Activated naive CD4-positive, alpha-beta T cell treated with anti-CD3 and anti-CD28 coated beads, Interleukin-2, amount 50 U/mL, for 24 hours (primary cell): ENCODE measurements at regions not wholly inside any gene's neighbourhood (a gene's known extent, or its start where the extent isn't known, plus 50 kb on each side); places are given as distances from the start of the nearest gene placed in this dataset.

Experiments
- H3K27ac Mint-ChIP-seq: one replicate; pipeline ENCODE4 v1.8.0; 2021; ENCODE audit warnings: mild to moderate bottlenecking, mixed read lengths
- H3K27me3 Mint-ChIP-seq: one replicate; pipeline ENCODE4 v1.8.0; 2021; ENCODE audit warnings: mixed read lengths
- H3K36me3 Mint-ChIP-seq: one replicate; pipeline ENCODE4 v1.8.0; 2021; ENCODE audit warnings: mixed read lengths
- H3K4me1 Mint-ChIP-seq: one replicate; pipeline ENCODE4 v1.8.0; 2021; ENCODE audit warnings: mixed read lengths
- H3K4me3 Mint-ChIP-seq: one replicate; pipeline ENCODE4 v1.8.0; 2021; ENCODE audit warnings: mild to moderate bottlenecking, mixed read lengths
- H3K9me3 Mint-ChIP-seq: one replicate; pipeline ENCODE4 v1.8.0; 2021; ENCODE audit warnings: mixed read lengths

- Mint-ChIP-seq H3K9me3 (no peaks in the 10 kb centered on the region), H3K4me3 (no peak overlapping the region), H3K27ac (no peak overlapping the region), H3K27me3 (no peaks in the 10 kb centered on the region), H3K36me3 (no peaks in the 10 kb centered on the region), H3K4me1 (no peaks in the 10 kb centered on the region)
Observed at GRCh38 chr2:72014831-72015230, 132.8 kb downstream of the CYP26B1 start.

- no peak overlapping the region for H3K4me3 Mint-ChIP-seq
- H3K36me3 Mint-ChIP-seq: no peaks in the 10 kb centered on the region
- no peaks in the 10 kb centered on the region for H3K27me3 Mint-ChIP-seq
- H3K9me3 Mint-ChIP-seq: no peaks in the 10 kb centered on the region
- H3K27ac Mint-ChIP-seq: no peak overlapping the region
- H3K4me1 Mint-ChIP-seq: no peaks in the 10 kb centered on the region
Observed at GRCh38 chr2:72013726-72014125, 133.9 kb downstream of the CYP26B1 start.

GRCh38 chr2:72012886-72013574 is 134.6 kb downstream of the CYP26B1 start:
- H3K27ac Mint-ChIP-seq: no peak overlapping the region
- no peaks in the 10 kb centered on the region for H3K4me1 Mint-ChIP-seq
- H3K4me3 Mint-ChIP-seq: no peak overlapping the region
- H3K27me3 Mint-ChIP-seq: no peaks in the 10 kb centered on the region
- H3K9me3 Mint-ChIP-seq: no peaks in the 10 kb centered on the region
- H3K36me3 Mint-ChIP-seq: no peaks in the 10 kb centered on the region

- Mint-ChIP-seq H3K4me3 (no peak overlapping the region), H3K27ac (no peak overlapping the region), H3K9me3 (no peaks in the 10 kb centered on the region), H3K4me1 (no peaks in the 10 kb centered on the region), H3K27me3 (no peaks in the 10 kb centered on the region), H3K36me3 (no peaks in the 10 kb centered on the region)
Observed at GRCh38 chr2:72011791-72012190, 135.9 kb downstream of the CYP26B1 start.

GRCh38 chr2:72011370-72011689 is 136.3 kb downstream of the CYP26B1 start:
- Mint-ChIP-seq H3K4me3 (no peak overlapping the region), H3K9me3 (no peaks in the 10 kb centered on the region), H3K27ac (no peak overlapping the region), H3K27me3 (no peaks in the 10 kb centered on the region), H3K36me3 (no peaks in the 10 kb centered on the region), H3K4me1 (no peaks in the 10 kb centered on the region)

GRCh38 chr2:72010647-72011369 is 136.9 kb downstream of the CYP26B1 start:
- Mint-ChIP-seq H3K9me3 (no peaks in the 10 kb centered on the region), H3K4me1 (no peaks in the 10 kb centered on the region), H3K4me3 (no peak overlapping the region), H3K27me3 (no peaks in the 10 kb centered on the region), H3K36me3 (no peaks in the 10 kb centered on the region), H3K27ac (no peak overlapping the region)

GRCh38 chr2:72008608-72009007 is 139.1 kb downstream of the CYP26B1 start:
- Mint-ChIP-seq H3K9me3 (no peaks in the 10 kb centered on the region), H3K27ac (no peak overlapping the region), H3K4me1 (no peaks in the 10 kb centered on the region), H3K4me3 (no peak overlapping the region), H3K27me3 (no peaks in the 10 kb centered on the region), H3K36me3 (no peaks in the 10 kb centered on the region)

- Mint-ChIP-seq H3K4me1 (no peaks in the 10 kb centered on the region), H3K9me3 (no peaks in the 10 kb centered on the region), H3K36me3 (no peaks in the 10 kb centered on the region), H3K27me3 (peaks cover 3% of the 10 kb centered on the region), H3K4me3 (no peak overlapping the region), H3K27ac (no peak overlapping the region)
Observed at GRCh38 chr2:72007402-72007801, 140.3 kb downstream of the CYP26B1 start.

GRCh38 chr2:72006188-72006736 is 141.4 kb downstream of the CYP26B1 start:
- H3K4me1 Mint-ChIP-seq: no peaks in the 10 kb centered on the region
- H3K27me3 Mint-ChIP-seq: peaks cover 3% of the 10 kb centered on the region
- H3K4me3 Mint-ChIP-seq: no peak overlapping the region
- H3K36me3 Mint-ChIP-seq: no peaks in the 10 kb centered on the region
- no peak overlapping the region for H3K27ac Mint-ChIP-seq
- no peaks in the 10 kb centered on the region for H3K9me3 Mint-ChIP-seq

- H3K9me3 Mint-ChIP-seq: no peaks in the 10 kb centered on the region
Observed at GRCh38 chr2:72004976-72005375, 142.7 kb downstream of the CYP26B1 start.

GRCh38 chr2:72004201-72004915 is 143.3 kb downstream of the CYP26B1 start:
- Mint-ChIP-seq H3K4me1 (no peaks in the 10 kb centered on the region), H3K27ac (no peak overlapping the region), H3K27me3 (peaks cover 5% of the 10 kb centered on the region), H3K36me3 (no peaks in the 10 kb centered on the region), H3K4me3 (no peak overlapping the region), H3K9me3 (no peaks in the 10 kb centered on the region)

More at GRCh38 chr2:72004976-72005375, 142.7 kb downstream of the CYP26B1 start:
- Mint-ChIP-seq H3K4me1 (no peaks in the 10 kb centered on the region), H3K27me3 (peaks cover 3% of the 10 kb centered on the region), H3K27ac (no peak overlapping the region), H3K4me3 (no peak overlapping the region), H3K36me3 (no peaks in the 10 kb centered on the region)

GRCh38 chr2:72003796-72004195 is 143.9 kb downstream of the CYP26B1 start:
- Mint-ChIP-seq H3K9me3 (no peaks in the 10 kb centered on the region), H3K27me3 (peaks cover 5% of the 10 kb centered on the region), H3K4me3 (no peak overlapping the region), H3K4me1 (no peaks in the 10 kb centered on the region), H3K27ac (no peak overlapping the region), H3K36me3 (no peaks in the 10 kb centered on the region)

GRCh38 chr2:72003124-72003523 is 144.5 kb downstream of the CYP26B1 start:
- Mint-ChIP-seq H3K27ac (no peak overlapping the region), H3K4me1 (no peaks in the 10 kb centered on the region), H3K4me3 (no peak overlapping the region), H3K36me3 (no peaks in the 10 kb centered on the region), H3K9me3 (no peaks in the 10 kb centered on the region), H3K27me3 (peaks cover 5% of the 10 kb centered on the region)

- H3K4me1 Mint-ChIP-seq: no peaks in the 10 kb centered on the region
- no peaks in the 10 kb centered on the region for H3K9me3 Mint-ChIP-seq
- no peaks in the 10 kb centered on the region for H3K36me3 Mint-ChIP-seq
- H3K27ac Mint-ChIP-seq: no peak overlapping the region
- H3K4me3 Mint-ChIP-seq: no peak overlapping the region
- H3K27me3 Mint-ChIP-seq: peaks cover 5% of the 10 kb centered on the region
Observed at GRCh38 chr2:72001937-72002690, 145.5 kb downstream of the CYP26B1 start.

GRCh38 chr2:72000110-72000509 is 147.6 kb downstream of the CYP26B1 start:
- Mint-ChIP-seq H3K27ac (no peak overlapping the region), H3K27me3 (peaks cover 6% of the 10 kb centered on the region), H3K4me3 (no peak overlapping the region), H3K36me3 (no peaks in the 10 kb centered on the region), H3K4me1 (no peaks in the 10 kb centered on the region), H3K9me3 (no peaks in the 10 kb centered on the region)
